Mesothelial cell of epicardium (in vitro differentiated cells): ENCODE measurements at regions not wholly inside any gene's neighbourhood (a gene's known extent, or its start where the extent isn't known, plus 50 kb on each side); places are given as distances from the start of the nearest gene placed in this dataset.

Experiments
- DNase-seq, 2 experiments: peaks; one replicate each; pipeline ENCODE4 v3.0.0; 2021; ENCODE audit warnings: low spot score in 2 of 2; ENCODE audit not compliant: unreplicated experiment in 2 of 2
- H3K27ac Mint-ChIP-seq: 2 replicates; pipeline ENCODE4 v1.8.0; 2021; ENCODE audit warnings: mixed read lengths
- H3K27me3 Mint-ChIP-seq: 2 replicates; pipeline ENCODE4 v1.8.0; 2021; ENCODE audit warnings: low read depth, mixed read lengths
- H3K36me3 Mint-ChIP-seq: 2 replicates; pipeline ENCODE4 v1.8.0; 2021; ENCODE audit warnings: mixed read lengths
- H3K4me1 Mint-ChIP-seq: 2 replicates; pipeline ENCODE4 v1.8.0; 2021; ENCODE audit warnings: mixed read lengths
- H3K4me3 Mint-ChIP-seq: 2 replicates; pipeline ENCODE4 v1.8.0; 2021; ENCODE audit warnings: mild to moderate bottlenecking, moderate library complexity, mixed read lengths
- H3K9me3 Mint-ChIP-seq: 2 replicates; pipeline ENCODE4 v1.8.0; 2021; ENCODE audit warnings: mixed read lengths
- TF ChIP-seq, protein P1 (sequence below): fragments of 200-600 bp; sonication (generic); IDR thresholded peaks from one replicate; pipeline ENCODE4 v1.5.0; 2021; ENCODE audit warnings: antibody characterized with exemption; ENCODE audit not compliant: unreplicated experiment

DNA sequence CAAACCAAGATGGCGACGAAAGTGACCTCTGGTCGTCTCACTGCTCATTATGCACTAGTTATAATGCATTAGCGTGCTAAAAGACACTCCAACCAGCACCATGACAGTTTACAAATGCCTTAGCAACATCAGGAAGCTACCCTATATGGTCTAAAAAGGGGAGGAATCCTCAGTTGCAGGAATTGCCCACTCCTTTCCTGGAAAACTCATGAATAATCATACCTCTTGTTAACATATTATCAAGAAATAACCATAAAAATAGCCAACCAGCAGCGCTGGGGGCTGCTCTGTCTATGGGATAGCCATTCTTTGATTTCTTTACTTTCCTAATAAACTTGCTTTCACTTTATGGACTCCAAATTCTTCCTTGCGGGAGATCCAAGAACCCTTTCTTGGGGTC, 595.7 kb upstream of the KLF4 start:
- H3K36me3 Mint-ChIP-seq, result no peaks in the 10 kb centered on the region
- TF ChIP-seq, protein P1, sequence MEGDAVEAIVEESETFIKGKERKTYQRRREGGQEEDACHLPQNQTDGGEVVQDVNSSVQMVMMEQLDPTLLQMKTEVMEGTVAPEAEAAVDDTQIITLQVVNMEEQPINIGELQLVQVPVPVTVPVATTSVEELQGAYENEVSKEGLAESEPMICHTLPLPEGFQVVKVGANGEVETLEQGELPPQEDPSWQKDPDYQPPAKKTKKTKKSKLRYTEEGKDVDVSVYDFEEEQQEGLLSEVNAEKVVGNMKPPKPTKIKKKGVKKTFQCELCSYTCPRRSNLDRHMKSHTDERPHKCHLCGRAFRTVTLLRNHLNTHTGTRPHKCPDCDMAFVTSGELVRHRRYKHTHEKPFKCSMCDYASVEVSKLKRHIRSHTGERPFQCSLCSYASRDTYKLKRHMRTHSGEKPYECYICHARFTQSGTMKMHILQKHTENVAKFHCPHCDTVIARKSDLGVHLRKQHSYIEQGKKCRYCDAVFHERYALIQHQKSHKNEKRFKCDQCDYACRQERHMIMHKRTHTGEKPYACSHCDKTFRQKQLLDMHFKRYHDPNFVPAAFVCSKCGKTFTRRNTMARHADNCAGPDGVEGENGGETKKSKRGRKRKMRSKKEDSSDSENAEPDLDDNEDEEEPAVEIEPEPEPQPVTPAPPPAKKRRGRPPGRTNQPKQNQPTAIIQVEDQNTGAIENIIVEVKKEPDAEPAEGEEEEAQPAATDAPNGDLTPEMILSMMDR, result no peak
- H3K4me3 Mint-ChIP-seq, result no peak overlapping the region
- H3K4me1 Mint-ChIP-seq, result no peaks in the 10 kb centered on the region
- H3K27me3 Mint-ChIP-seq, result peaks cover 7% of the 10 kb centered on the region
- H3K27ac Mint-ChIP-seq, result no peak overlapping the region
- no peaks in the 10 kb centered on the region for H3K9me3 Mint-ChIP-seq
- DNase-seq, result no peak

DNA sequence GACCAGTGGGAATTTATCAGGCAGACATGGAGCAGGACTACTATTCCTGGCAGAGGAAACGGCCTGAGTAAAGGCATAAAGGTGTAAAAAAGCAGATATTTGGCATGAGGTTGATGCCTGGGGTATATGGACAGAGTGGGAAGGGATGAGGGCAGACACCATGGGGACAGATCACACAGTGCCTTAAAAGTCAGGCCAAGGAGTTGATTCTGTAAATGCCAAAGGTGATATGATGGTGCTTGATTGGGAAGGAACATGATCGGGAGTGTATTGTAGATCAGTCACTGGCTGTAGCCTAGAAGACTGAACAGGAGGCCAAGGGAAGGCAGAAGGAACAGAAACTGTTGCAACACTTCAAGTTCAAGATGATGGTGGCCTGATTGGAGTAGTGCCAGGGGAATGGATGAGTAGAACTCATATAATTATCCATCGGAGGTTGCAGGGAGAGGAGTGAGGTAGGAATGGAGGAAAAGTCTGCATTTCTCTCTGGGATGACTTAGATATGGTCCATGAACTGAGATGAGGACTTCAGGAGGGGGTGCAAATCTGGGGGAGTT, 594.3 kb upstream of the KLF4 start:
- Mint-ChIP-seq H3K4me1 (peaks cover 3% of the 10 kb centered on the region), H3K27ac (no peak overlapping the region), H3K9me3 (no peaks in the 10 kb centered on the region), H3K4me3 (no peak overlapping the region), H3K36me3 (no peaks in the 10 kb centered on the region), H3K27me3 (peaks cover 6% of the 10 kb centered on the region)
- TF ChIP-seq, protein P1, result no peak
- no peak for DNase-seq

DNA sequence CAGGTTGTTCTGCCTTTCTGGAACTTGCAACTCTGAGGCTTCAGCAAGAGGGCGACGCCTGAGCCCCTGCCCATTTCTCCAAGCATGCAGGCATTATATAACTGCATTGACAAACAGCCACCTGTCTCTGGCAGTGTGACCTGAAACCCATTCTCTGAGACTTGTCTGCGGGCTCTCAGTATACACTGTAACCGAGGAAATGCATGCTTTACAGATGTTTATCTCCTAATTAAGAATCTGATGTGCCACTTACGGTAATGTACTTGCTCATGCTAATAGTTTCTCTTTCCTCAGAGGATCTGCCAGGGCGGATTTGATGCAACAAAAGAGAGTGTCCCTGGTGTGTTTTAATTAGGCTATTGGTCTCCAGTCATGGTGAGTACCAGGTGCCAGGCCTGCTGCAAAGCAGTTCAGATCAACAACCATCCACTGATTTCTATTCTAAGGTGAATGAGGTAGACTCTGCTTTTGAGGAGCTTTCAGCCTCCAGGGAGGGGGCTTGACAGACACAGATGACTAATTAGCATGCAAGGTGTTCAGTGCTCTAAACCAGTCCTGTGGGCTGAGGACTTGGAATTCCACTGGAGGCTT, 593.7 kb upstream of the KLF4 start:
- TF ChIP-seq, protein P1, result no peak
- no peaks in the 10 kb centered on the region for H3K9me3 Mint-ChIP-seq
- peaks cover 9% of the 10 kb centered on the region for H3K4me1 Mint-ChIP-seq
- no peak overlapping the region for H3K27ac Mint-ChIP-seq
- no peak for DNase-seq
- no peaks in the 10 kb centered on the region for H3K36me3 Mint-ChIP-seq
- no peak overlapping the region for H3K4me3 Mint-ChIP-seq
- H3K27me3 Mint-ChIP-seq, result peaks cover 5% of the 10 kb centered on the region

DNA sequence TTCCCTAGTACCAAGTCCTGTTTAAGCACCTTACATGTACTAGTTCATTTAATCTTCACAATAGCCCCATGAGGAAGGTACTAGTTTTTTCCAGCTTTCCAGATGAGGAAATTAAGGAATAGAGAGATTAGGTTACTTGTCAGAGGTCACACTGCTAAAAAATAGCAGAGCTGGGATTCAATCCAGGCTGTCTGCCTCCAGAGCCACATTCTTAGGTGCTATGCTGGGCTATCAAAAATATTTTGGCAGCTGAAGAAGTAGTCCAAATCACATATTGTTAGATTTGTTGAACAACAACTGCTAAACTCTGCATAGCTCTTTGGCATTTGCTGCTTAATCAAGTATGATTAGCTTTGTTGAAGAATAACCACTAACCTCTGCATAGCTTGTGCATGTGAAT, 591.5 kb upstream of the KLF4 start:
- TF ChIP-seq, protein P1, result no peak
- Mint-ChIP-seq H3K36me3 (no peaks in the 10 kb centered on the region), H3K4me1 (peaks cover 14% of the 10 kb centered on the region), H3K27ac (no peak overlapping the region), H3K27me3 (peaks cover 5% of the 10 kb centered on the region), H3K4me3 (no peak overlapping the region), H3K9me3 (no peaks in the 10 kb centered on the region)
- no peak for DNase-seq

DNA sequence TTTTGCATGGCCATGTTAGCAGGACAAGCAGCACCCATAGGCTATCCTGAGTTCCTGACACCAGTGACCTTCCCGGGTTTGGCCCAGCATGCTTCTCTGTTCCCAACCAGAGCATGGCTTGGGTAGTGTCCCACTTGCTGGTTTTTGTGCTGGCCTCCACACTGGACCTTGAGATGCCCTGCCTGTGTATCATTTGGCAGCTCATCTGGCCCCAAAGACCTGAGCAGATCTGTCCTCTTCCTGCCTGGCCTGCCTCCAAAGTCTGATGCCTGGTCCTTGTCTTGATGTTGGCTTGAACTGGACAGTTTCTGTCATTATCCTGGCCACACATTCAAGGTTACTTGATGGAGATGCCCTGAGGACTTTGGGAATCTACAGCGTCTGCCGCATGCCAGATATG, 590.7 kb upstream of the KLF4 start:
- H3K4me3 Mint-ChIP-seq, result no peak overlapping the region
- H3K27me3 Mint-ChIP-seq, result peaks cover 5% of the 10 kb centered on the region
- TF ChIP-seq, protein P1, result no peak
- no peak overlapping the region for H3K27ac Mint-ChIP-seq
- H3K36me3 Mint-ChIP-seq, result no peaks in the 10 kb centered on the region
- H3K4me1 Mint-ChIP-seq, result peaks cover 14% of the 10 kb centered on the region
- H3K9me3 Mint-ChIP-seq, result no peaks in the 10 kb centered on the region
- DNase-seq, result no peak
